Kidney (tissue), 13 donors: ENCODE measurements at regions not wholly inside any gene's neighbourhood (a gene's known extent, or its start where the extent isn't known, plus 50 kb on each side); places are given as distances from the start of the nearest gene placed in this dataset.
A peak's percentile ranks its signal among the peaks of the same experiment; 100 is the strongest.

Experiments
- DNase-seq, 5 donors: peaks; one replicate each; pipeline ENCODE4 v3.0.0-alpha.2; 2013 to 2020
- FAIRE-seq: peaks from 2 replicates; lab custom pipeline; 2012; peaks lifted over from hg19 to GRCh38; lab: Jason Lieb, UNC
- H3K27ac ChIP-seq, 2 donors: one replicate each; pipeline ENCODE4 v1.7.0; 2013; ENCODE audit warnings: low read depth in 2 of 2, low read length in 2 of 2, inconsistent platforms in 1 of 2
- H3K27me3 ChIP-seq: one replicate; pipeline ENCODE4 v1.7.1; 2013; ENCODE audit warnings: low read length, inconsistent platforms; ENCODE audit not compliant: control insufficient read depth, insufficient read depth
- H3K36me3 ChIP-seq, 3 donors: one replicate each; pipeline versions ENCODE4 v1.7.0 to v1.7.1; 2013; ENCODE audit warnings: low read length in 3 of 3, control low read depth in 1 of 3, inconsistent platforms in 1 of 3; ENCODE audit not compliant: insufficient read depth in 3 of 3, control insufficient read depth in 2 of 3
- H3K4me1 ChIP-seq, 3 donors: one replicate each; pipeline versions ENCODE4 v1.7.0 to v1.7.1; 2013; ENCODE audit warnings: low read length in 3 of 3, inconsistent platforms in 1 of 3, low read depth in 1 of 3; ENCODE audit not compliant: control insufficient read depth in 2 of 3, insufficient read depth in 2 of 3
- H3K4me3 ChIP-seq, 3 donors: one replicate each; pipeline versions ENCODE4 v1.7.0 to v1.8.1; 2013; ENCODE audit warnings: low read length in 3 of 3, control low read depth in 1 of 3, inconsistent platforms in 1 of 3
- H3K9ac ChIP-seq, 3 donors: one replicate each; pipeline versions ENCODE4 v1.7.0 to v1.7.1; 2013; ENCODE audit warnings: low read length in 3 of 3, control low read depth in 1 of 3, inconsistent platforms in 1 of 3
- H3K9me3 ChIP-seq, 3 donors: one replicate each; pipeline versions ENCODE4 v1.7.0 to v1.7.1; 2013; ENCODE audit warnings: low read length in 3 of 3, control low read depth in 1 of 3, inconsistent platforms in 1 of 3; ENCODE audit not compliant: control insufficient read depth in 2 of 3, insufficient read depth in 1 of 3
- intact Hi-C: fragments of 100-400 bp; cut with DNase I; formaldehyde crosslinking; loops from one replicate; pipeline ENCODE4 v1.11.1; 2022
- TF ChIP-seq, protein P1 (sequence below): IDR thresholded peaks from 3 replicates; pipeline ENCODE4 v1.5.1; 2012; ENCODE audit warnings: mild to moderate bottlenecking, moderate library complexity, borderline replicate concordance; ENCODE audit not compliant: insufficient read depth; ENCODE audit errors: extremely low read depth
- donor health status: control.
- donor health status: control.
- donor health status: control.
- donor health status: control.
- donor health status: control.
- donor health status: DM: yes; HTN: yes; CAD: no.
- donor health status: Normal renal cell carcinoma (clear cell type).

DNA sequence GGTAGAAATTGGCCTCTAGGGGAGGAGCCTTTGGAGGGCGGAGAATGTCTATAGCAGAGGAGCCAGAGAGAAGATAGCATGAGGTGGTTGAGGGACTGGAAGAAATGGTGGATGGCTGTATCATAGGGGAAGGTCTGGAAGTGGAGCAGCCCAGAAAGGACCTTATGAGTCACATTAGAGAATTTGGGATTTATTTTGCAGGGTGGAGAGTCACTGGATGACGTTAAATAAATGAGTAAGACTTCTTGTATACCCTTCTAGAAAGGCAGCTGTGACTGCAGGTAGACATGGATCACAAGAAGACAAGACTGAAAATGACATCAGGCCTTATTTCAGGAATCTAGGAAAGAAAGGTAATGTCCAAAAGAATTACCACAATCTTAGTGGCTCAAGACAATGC is 208.2 kb upstream of the TMTC1 start:
- intact Hi-C loops: no loop called here
- DNase-seq: no peak
- Histone ChIP-seq H3K4me3 (no peak overlapping the region), H3K36me3 (no peaks in the 10 kb centered on the region), H3K27me3 (no peaks in the 10 kb centered on the region), H3K4me1 (no peaks in the 10 kb centered on the region), H3K27ac (no peak overlapping the region), H3K9me3 (no peaks in the 10 kb centered on the region), H3K9ac (no peak overlapping the region)
- FAIRE-seq: no peak
- TF ChIP-seq, protein P1, sequence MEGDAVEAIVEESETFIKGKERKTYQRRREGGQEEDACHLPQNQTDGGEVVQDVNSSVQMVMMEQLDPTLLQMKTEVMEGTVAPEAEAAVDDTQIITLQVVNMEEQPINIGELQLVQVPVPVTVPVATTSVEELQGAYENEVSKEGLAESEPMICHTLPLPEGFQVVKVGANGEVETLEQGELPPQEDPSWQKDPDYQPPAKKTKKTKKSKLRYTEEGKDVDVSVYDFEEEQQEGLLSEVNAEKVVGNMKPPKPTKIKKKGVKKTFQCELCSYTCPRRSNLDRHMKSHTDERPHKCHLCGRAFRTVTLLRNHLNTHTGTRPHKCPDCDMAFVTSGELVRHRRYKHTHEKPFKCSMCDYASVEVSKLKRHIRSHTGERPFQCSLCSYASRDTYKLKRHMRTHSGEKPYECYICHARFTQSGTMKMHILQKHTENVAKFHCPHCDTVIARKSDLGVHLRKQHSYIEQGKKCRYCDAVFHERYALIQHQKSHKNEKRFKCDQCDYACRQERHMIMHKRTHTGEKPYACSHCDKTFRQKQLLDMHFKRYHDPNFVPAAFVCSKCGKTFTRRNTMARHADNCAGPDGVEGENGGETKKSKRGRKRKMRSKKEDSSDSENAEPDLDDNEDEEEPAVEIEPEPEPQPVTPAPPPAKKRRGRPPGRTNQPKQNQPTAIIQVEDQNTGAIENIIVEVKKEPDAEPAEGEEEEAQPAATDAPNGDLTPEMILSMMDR: no peak

GRCh38 chr12:29990971-29991370 is 207.2 kb upstream of the TMTC1 start:
- DNase-seq: no peak
- Histone ChIP-seq H3K9me3 (no peaks in the 10 kb centered on the region), H3K36me3 (no peaks in the 10 kb centered on the region), H3K9ac (no peak overlapping the region), H3K4me1 (no peaks in the 10 kb centered on the region), H3K27ac (no peak overlapping the region), H3K4me3 (no peak overlapping the region), H3K27me3 (no peaks in the 10 kb centered on the region)
- no peak for FAIRE-seq
- intact Hi-C loops: no loop called here
- TF ChIP-seq, protein P1: no peak

GRCh38 chr12:29983851-29984250 is 200.1 kb upstream of the TMTC1 start:
- DNase-seq (peak in 1 of 5 donors; percentile 15), FAIRE-seq (peak; percentile 55)
- intact Hi-C loops: no loop called here
- Histone ChIP-seq H3K27ac (no peak overlapping the region), H3K4me3 (no peak overlapping the region), H3K9ac (no peak overlapping the region), H3K9me3 (no peaks in the 10 kb centered on the region), H3K4me1 (no peaks in the 10 kb centered on the region), H3K27me3 (no peaks in the 10 kb centered on the region), H3K36me3 (no peaks in the 10 kb centered on the region)
- TF ChIP-seq, protein P1: no peak

DNA sequence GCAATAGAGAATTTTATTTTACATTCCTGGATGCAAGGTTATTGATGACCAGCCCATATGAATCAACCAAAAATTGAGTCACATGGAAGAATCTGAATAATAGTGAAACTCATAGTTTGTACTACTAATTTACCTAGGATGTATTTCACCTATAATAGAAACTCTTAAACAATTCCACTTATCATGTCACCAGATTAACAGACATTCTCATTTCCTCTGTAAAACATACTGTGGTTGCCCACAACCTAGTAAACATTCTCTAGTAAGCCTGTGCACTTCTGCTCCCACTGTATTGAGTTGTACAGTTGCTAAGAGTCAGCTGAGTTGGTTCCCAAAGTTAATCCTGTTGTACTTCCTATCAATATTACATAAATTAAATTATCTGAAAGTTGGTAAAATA is 196.6 kb upstream of the TMTC1 start:
- no peaks in the 10 kb centered on the region for H3K27me3 ChIP-seq
- DNase-seq (no peak), FAIRE-seq (no peak)
- TF ChIP-seq, protein P1: no peak
- H3K9ac ChIP-seq: no peak overlapping the region
- no peaks in the 10 kb centered on the region for H3K9me3 ChIP-seq
- H3K4me1 ChIP-seq: no peaks in the 10 kb centered on the region
- no peaks in the 10 kb centered on the region for H3K36me3 ChIP-seq
- no peak overlapping the region for H3K4me3 ChIP-seq
- intact Hi-C loops: no loop called here
- H3K27ac ChIP-seq: no peak overlapping the region
